NCI-H460 (cell line): ENCODE measurements at regions not wholly inside any gene's neighbourhood (a gene's known extent, or its start where the extent isn't known, plus 50 kb on each side); places are given as distances from the start of the nearest gene placed in this dataset.
"Not testable (repeated sequence)": the region's sequence is repeated elsewhere in the genome, so short reads cannot be mapped to it uniquely, and the experiment has no call there.

Experiments used
- DNase-seq: peaks from one replicate; pipeline ENCODE4 v3.0.0-alpha.2; 2016; ENCODE audit warnings: low read depth; ENCODE audit errors: extremely low read depth

- peak; percentile 36 for DNase-seq
These were observed 262.1 kb downstream of the FAM72C start for GRCh38 chr1:143709606-143710259.

- DNase-seq: not testable (repeated sequence)
These were observed 269.0 kb downstream of the FAM72C start for GRCh38 chr1:143702739-143703138.

GRCh38 chr1:143699731-143700130 is 272.1 kb downstream of the FAM72C start:
- no peak for DNase-seq

- DNase-seq: no peak
These were observed 272.7 kb downstream of the FAM72C start for GRCh38 chr1:143699115-143699514.

- peak; percentile 47 for DNase-seq
These were observed 273.8 kb downstream of the FAM72C start for GRCh38 chr1:143698016-143698415.

GRCh38 chr1:143694085-143694484 is 277.7 kb downstream of the FAM72C start:
- DNase-seq: no peak

GRCh38 chr1:143691971-143692529 is 279.7 kb downstream of the FAM72C start:
- no peak for DNase-seq

GRCh38 chr1:143691400-143691891 is 280.3 kb downstream of the FAM72C start:
- peak; percentile 30 for DNase-seq

GRCh38 chr1:143689781-143690180 is 282.0 kb downstream of the FAM72C start:
- no peak for DNase-seq

- DNase-seq: no peak
These were observed 291.5 kb downstream of the FAM72C start for GRCh38 chr1:143680304-143680703.

- no peak for DNase-seq
These were observed 298.8 kb downstream of the FAM72C start for GRCh38 chr1:143672983-143673382.

GRCh38 chr1:143667730-143668129 is 304.1 kb downstream of the FAM72C start:
- no peak for DNase-seq

- no peak for DNase-seq
These were observed 304.9 kb downstream of the FAM72C start for GRCh38 chr1:143666851-143667250.

- no peak for DNase-seq
These were observed 306.2 kb downstream of the FAM72C start for GRCh38 chr1:143665606-143666005.

GRCh38 chr1:143663056-143663455 is 308.7 kb downstream of the FAM72C start:
- DNase-seq: not testable (repeated sequence)

GRCh38 chr1:143661418-143662101 is 310.2 kb downstream of the FAM72C start:
- DNase-seq: no peak

GRCh38 chr1:143660354-143660941 is 311.3 kb downstream of the FAM72C start:
- DNase-seq: no peak

- DNase-seq: no peak
These were observed 318.4 kb downstream of the FAM72C start for GRCh38 chr1:143653429-143653802.

GRCh38 chr1:143652744-143653428 is 318.9 kb downstream of the FAM72C start:
- no peak for DNase-seq

- no peak for DNase-seq
These were observed 319.6 kb downstream of the FAM72C start for GRCh38 chr1:143652187-143652586.
